HG03520 (cell line): ENCODE measurements at regions not wholly inside any gene's neighbourhood (a gene's known extent, or its start where the extent isn't known, plus 50 kb on each side); places are given as distances from the start of the nearest gene placed in this dataset.
"Not testable (repeated sequence)": the region's sequence is repeated elsewhere in the genome, so short reads cannot be mapped to it uniquely, and the experiment has no call there.

Source experiments
- ATAC-seq: cut with Tn5 transposase; IDR thresholded peaks from one replicate; pipeline ENCODE4 v1.9.1; 2021; ENCODE audit warnings: mild to moderate bottlenecking, moderate library complexity; ENCODE audit not compliant: unreplicated experiment

DNA sequence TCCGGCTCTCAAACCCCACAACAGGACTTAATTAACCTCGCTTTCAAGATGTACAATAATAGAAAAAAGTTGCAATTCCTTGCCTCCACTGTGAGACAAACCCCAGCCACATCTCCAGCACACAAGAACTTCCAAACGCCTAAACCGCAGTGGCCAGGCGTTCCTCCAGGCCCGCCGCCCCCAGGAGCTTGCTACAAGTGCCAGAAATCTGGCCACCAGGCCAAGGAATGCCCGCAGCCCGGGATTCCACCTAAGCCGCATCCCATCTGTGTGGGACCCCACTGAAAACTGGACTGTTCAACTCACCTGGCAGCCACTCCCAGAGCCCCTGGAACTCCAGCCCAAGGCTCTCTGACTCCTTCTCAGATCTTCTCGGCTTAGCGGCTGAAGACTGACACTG lies 262.5 kb downstream of the SMARCA2 start:
- not testable (repeated sequence) for ATAC-seq

DNA sequence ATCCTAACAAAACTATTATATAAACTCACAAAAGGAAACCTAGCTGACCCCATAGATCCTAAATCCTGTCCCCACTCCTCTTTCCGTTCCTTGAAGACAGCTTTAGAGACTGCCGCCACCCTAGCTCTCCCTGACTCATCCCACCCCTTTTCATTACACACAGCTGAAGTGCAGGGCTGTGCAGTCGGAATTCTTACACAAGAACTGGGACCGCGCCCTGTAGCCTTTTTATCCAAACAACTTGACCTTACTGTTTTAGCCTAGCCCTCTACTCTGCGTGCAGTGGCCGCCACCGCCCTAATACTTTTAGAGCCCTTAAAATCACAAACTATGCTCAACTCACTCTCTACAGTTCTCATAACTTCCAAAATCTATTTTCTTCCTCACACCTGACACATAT lies 264.0 kb downstream of the SMARCA2 start:
- ATAC-seq, result not testable (repeated sequence)

DNA sequence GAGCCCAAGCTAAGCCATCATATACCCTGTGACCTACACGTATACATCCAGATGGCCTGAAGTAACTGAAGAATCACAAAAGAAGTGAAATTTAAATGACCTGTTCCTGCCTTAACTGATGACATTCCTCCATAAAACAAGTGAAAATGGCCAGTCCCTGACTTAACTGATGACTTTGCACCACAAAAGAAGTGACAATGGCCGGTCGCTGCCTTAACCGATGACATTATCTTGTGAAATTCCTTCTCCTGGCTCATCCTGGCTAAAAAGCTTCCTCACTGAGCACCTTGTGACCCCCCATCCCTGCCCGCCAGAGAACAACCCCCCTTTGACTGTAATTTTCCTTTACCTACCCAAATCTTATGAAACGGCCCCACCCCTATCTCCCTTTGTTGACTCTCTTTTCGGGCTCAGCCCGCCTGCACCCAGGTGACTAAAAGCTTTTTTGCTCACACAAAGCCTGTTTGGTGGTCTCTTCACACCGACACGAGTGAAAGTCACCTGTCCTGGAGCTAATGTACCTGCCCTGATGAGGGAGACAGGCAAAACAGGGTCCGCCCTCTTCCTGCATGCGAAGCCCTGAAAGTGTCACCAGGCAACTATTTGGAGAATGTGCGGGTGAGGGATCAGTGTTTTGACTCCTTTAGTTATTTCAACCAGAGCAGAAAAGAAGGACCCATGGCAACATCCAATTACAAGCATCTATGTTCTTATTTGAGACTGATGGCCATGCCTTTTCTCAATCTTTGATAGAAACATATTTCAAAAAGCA lies 266.1 kb downstream of the SMARCA2 start:
- ATAC-seq, result no peak

DNA sequence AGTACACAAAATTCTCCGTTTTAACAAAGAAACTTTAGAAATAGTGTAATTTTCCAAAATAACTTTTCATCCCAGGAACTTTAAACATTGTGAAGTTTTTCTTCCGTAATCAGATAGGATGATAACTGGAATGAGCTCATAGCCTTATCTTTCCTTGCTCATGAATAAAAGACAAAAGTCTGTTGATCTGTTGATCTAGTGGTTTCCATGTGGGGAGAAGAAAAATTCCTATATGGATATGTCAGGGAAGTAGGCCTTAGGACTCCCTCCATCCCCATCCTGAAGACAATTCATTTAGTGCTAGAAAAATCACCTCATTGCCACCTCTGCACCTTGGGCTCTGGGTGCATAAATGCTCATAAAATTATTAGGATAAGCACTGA lies 266.6 kb downstream of the SMARCA2 start:
- no peak for ATAC-seq

DNA sequence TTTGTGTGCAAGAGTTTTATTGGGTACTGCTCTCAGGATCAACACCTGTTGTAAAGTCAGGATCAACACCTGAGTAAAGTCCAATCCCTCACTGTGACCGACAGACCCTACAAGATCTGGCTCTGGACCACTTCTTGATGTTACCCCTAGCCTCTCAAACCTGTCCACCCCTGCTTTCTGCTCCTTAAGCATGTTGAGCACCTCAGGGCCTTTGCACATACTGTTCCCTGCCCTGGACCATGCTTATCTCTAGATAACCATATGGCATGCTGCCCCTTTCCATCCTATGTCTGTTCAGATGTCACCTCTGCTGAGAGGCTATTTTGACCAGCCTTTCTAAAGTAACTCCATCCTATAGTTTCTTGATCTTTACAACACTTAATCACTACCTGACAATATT lies 269.6 kb downstream of the SMARCA2 start:
- no peak for ATAC-seq

DNA sequence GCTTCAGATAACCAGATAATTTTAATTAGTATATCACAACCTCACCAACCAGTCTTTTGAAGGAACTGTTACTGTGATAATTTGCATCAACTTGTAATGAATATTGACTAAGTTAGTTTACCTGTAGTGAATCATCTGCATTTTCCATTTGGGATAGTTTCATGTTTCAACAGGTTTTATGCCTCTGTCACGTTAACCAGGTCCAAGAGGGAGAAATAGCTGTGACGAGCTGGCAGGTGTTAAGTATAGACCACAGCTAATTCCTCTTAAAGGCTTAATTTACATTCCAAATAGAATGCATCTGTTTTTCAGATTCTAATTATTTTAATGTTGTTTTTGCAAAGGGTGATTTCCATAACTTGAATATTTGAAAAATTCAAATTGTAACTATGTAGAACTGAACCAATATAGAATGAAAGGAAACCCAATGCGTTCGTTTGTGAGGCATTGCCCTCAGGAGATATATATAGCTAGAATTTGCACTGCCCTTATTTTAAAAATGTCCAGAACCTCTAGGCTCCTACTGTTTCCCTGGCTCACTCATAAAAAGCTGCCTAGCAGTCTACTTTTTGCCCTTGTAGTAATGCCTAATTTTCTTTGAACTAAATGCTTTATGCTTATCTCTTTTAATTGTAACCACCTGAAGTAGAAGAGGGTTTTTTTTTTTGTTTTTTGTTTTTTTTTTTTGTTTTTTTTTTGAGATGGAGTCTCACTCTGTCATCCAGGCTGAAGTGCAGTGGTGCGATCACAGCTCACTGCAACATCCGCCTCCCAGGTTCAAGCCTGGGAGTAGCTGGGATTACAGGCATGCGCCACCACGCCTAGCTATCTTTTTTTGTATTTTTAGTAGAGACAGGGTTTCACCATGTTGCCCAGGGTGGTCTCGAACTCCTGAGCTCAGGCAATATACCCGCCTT lies 270.5 kb downstream of the SMARCA2 start:
- ATAC-seq, result no peak

DNA sequence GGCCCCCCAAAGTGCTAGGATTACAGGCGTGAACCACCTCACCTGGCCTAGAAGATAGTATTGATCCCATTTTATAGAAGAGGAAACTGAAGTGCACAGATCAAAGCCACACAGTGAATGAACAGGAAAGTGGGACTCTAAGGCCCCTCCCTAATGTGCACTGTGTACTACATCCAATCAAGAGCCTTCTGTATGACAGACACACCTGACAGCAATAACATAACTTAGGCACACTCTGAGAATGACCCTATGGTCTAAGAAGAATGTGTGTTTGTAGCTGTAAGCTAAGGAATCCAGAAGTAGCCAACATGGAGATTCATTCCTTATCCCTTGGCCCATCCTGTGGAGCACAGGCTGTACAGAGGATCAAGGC lies 271.2 kb downstream of the SMARCA2 start:
- ATAC-seq, result no peak

DNA sequence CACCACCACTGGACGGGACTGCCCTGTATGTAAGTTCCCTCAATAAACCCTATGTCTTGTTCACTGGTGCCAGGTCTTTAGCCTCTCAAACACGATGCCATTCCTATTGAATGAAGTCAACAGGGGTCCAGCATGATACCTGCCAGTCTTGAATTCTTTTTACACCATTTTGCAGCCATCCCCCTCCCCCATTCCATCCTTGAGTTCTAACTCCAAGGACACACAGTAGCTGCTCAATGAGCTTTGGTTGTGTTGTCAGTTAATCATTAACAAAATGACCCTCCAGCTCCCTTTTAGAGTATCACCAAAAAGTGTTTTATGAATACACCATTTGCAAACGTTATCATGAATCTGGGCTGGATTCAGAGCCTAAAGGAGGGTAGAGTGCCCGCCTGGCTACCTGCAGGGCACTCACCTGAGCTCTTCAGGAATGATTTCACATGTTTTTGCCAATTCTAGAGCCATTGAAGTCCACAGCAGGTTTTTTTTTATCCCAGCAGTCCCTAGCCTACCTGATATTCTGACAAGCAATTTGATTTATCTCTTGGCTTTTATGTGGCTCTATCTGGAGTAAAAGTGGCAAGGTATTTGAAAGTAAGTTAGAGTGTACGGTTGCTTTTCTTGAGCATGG lies 271.8 kb downstream of the SMARCA2 start:
- no peak for ATAC-seq

DNA sequence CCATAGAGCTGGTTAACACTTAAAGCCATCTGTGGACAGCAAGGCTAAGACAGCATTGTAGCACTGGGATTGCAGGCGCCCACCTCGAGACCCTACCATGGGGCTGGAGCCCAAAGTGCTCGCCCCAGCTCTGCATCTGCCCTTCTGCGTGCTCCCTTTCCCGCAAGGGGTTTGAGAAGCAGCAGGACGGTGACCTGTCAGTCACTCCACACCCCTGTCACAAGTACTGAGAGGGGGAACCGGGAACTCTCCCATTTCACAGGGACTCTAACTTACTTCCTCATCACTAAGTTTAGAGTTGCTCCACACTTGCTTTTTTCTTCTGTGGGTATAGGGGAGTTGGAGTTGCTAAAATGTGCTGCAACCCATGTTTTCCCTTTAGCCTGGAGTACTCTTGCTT lies 273.2 kb downstream of the SMARCA2 start:
- no peak for ATAC-seq

DNA sequence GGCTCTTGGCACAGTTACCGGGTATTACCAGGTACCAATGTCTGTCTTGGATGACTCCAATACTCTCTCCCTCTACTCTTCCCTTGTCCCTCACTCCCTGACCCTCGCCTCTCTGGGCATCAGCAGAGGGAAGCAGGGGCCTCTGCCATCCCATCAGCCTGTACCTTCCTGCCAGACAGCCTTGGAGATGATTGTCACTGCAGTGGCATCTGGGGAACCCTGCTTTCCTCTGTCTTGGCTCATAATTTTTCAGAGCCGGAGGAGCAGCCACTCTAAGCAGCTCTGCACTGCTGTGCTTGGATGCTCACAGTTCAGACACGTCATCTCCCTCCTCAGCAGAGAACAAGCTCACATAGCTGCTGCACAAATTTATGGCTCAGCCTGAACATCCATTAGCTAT lies 274.1 kb downstream of the SMARCA2 start:
- no peak for ATAC-seq

DNA sequence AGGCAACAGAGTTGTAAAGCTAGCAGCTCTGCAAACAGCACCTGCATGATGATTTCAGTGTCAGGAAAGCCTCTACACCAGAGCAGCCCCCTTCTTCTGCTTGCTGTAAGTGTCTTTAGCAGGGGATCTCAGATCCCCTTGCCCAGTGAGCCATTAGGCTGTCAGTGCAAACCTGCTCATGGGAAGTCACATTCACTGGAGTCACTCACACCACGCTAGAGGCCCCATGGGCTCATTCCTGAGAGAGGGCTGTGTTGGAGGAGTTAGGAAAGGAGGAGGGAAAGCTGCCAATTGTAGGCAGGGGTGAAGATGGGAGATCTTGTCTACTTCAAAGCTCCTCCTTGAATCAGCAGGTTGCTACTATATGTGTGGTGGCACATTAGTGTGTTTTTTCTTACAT lies 275.2 kb downstream of the SMARCA2 start:
- ATAC-seq, result no peak

DNA sequence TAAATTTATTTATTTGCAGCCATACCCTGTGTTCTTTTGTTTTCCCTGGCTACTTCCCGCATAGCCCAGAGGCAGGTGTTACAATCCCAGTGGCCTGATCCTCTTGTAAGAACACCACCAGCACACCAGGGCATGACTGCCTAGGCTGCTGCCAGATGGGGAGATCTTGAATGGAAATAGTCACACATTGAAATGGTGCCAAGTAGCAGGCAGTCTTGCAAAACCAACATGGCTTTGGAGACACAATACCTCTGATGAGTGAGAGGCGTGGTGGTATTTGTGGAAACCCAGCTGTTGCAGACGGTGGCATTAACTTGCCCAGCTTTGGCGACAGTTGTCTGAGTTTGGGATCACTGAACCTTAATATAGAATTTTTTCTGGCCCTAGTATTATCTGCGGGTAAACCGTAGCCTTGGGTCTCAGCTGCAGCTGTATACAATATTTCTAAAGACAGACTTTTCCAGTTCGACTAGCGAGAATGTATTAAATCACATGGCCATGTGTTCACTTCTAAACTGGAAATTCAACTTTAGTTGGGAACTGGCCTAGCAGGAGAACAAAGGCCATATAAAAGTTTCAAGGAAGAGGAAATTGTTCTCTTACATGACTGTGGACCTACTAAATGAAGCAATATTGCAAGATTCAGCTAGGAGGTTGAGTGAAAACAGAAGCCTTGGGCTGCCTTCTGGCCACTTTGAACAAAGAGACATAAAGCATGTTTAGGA lies 277.0 kb downstream of the SMARCA2 start:
- ATAC-seq, result no peak

DNA sequence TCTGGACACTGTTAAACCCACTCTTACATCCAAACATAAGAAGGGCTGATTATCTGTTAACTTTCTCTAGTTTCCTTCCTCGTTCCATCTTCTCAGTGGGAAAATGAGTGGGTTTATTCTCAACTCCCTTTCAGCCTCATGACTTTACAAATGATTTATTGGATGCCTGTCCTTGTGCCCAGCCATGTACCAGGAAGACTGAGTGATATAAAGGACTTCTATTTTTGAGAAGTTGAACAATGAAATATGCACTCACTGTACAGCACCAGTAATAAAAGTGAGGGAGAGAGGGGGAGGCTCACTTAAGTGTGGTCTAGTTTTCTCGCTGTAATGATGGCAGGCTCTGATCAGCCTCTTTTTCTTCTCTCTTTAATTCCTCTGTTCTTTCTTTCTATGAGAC lies 277.6 kb downstream of the SMARCA2 start:
- ATAC-seq, result no peak

DNA sequence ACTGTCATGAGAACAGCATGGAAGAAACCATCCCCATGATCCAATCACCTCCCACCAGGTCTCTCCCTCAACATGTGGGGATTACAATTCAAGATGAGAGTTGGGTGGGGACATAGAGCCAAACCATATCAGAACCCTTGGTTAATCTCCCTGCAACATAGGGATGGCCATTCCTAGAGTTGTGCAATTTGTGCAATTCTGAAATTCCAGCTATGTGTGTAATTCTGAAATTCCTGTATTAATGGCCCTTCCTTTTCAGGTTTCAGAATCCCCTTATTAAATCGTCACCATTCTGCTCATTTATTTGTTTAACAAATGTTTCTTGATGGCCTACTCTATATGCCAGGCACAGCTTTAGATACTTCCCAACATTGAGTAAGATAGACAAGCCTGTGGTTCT lies 282.6 kb downstream of the SMARCA2 start:
- ATAC-seq, result no peak

DNA sequence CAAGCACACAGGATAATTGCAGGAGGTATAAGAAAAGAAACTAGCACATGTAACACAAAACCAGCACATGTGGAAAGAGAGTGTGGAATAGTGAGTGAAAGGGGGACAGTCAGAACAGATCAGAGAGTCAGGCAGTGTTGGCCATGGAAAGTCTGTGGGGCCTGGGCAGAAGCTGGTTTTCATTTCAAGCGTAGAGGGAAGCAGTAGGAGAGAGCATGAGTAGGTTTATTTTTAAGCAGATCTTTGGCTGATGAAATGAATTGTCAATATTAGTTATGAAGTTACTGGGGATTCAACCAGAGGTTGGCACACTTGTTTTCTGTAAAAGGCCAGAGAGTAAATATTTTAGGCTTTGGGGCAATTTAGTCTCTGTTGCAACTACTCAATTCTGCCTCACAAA lies 283.1 kb downstream of the SMARCA2 start:
- ATAC-seq, result no peak

DNA sequence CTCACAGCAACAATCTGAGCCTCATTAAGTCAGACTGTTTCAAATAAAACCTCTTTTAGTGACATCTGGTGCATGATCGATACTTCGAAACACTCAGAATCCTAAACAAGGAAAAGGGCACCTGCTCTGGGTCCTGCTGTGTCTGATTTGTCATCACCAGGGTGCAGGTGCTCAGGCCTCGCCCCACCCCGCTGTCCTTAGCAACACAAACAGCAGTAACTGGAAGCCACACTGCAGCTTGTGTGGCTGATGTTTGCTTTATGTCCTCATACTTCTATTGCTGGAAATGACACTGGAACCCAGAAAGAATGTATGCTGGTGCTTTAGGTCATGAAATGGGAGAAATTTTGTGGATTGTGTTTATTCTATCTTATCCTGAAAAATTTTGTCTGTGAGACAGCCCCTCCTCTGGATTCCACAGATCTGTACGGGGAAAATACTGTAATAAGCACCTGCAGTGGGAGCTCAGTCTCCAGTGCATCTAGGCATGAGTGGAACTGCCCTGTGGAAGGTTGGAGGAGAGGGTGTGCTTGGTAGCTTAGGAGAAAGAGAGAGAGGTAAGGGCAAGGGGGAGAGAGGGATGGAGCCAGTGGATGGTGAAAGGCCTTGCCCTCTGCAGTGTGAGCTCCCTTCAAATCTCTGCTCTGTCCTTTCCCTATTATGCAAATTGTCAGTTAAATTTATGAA lies 284.2 kb downstream of the SMARCA2 start:
- no peak for ATAC-seq

DNA sequence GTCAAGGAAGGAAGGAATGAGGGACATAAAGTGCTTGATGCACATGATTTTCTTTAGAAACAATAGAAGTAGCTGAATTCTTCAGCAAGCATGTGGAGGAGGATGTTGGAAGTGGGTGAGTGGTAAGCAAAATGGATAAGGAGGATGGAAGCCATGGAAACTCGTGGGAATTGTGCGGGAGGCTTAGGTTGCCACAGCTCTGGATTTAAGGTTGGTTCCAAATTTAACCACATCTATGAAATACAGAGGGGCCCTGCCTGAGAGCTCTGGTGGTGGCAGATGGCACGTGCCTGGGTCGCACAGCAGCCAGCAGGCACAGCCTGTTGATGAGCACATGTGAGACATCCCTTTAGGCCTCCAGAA lies 284.7 kb downstream of the SMARCA2 start:
- ATAC-seq, result no peak

DNA sequence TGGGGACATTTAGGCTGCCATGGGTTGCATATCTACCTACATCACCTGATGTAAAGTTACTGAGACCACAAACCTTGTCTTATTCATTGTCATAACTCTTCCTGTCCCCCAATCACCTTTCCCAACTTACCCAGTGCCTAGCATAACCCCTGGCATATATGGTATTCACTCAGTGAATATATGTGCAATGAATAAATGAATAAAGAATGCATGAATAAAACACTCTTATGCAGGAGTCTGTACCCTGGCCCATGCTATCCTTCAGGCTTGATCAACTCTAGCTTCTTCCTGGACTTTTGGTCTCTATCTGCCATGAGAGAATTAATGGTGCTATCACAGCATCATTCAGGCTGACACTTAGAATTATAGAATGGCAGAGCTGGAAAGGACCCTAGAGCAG lies 285.2 kb downstream of the SMARCA2 start:
- no peak for ATAC-seq

DNA sequence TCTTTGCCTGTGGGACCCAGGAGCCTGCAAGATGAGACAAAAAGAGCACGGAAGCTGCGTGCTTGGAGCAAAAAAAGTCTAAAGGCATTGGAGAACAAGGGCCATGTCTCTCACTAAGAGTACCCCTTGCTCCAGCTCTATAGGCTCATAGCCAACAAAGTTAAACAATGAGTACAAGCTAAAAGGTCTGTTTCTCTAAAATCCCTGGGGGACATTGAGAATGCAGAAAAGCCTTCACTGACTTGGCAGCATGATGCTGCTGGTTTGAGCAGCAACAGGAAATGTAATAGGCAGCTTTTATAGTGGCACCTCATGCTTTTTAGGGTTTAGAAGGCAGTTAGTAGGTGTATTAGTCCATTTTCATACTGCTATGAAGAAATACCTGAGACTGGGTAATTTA lies 287.5 kb downstream of the SMARCA2 start:
- no peak for ATAC-seq

DNA sequence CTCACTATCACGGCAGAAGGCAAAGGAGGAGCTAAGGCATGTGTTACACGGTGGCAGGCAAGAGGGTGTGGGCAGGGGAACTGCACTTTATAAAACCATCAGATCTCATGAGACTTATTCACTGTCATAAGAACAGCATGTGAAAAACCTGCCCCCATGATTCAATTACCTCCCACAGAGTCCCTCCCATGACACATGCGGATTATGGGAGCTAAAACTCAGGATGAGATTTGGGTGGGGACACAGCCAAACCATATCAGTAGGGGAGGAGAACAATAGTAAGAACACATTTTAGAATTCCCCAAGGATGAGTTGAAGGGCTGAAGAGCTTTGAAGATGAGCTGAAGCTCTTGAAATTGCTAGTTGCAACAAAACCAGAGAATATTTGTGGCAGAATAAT lies 287.9 kb downstream of the SMARCA2 start:
- no peak for ATAC-seq

DNA sequence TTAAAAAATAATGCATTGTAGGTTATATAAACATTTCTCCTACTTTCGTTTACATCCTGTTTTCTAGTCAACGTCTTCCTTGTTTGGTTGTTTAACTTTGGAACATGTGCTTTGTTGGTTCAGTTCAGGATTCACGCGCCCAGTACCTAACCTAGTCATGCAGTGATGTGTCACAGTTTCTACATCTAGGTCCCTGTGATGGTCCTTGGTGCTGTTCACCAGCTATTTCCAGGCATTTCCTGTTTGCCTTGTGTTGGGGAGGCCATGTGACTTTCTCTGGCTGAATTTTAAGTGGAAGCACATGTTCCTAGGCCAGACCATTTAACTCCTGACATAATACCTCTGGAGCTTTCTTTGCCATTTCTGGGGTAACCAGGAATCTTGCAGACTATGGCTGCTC lies 292.3 kb downstream of the SMARCA2 start:
- no peak for ATAC-seq
